Central memory CD8-positive, alpha-beta T cell (primary cell): ENCODE measurements at regions not wholly inside any gene's neighbourhood (a gene's known extent, or its start where the extent isn't known, plus 50 kb on each side); places are given as distances from the start of the nearest gene placed in this dataset.
"Not testable (repeated sequence)": the region's sequence is repeated elsewhere in the genome, so short reads cannot be mapped to it uniquely, and the experiment has no call there.

Experiments
- ATAC-seq: fragments of 150-1000 bp; cut with Tn5 transposase; replicated peaks from 2 replicates; pipeline ENCODE4 v1.10.0; 2022; ENCODE audit warnings: mild to moderate bottlenecking, moderate FRiP score, moderate number of reproducible peaks; ENCODE audit not compliant: poor library complexity, severe bottlenecking; ENCODE audit errors: extremely low read depth
- DNase-seq, 2 donors: peaks; one replicate each; pipeline ENCODE4 v3.0.0; 2021; ENCODE audit warnings: low spot score in 2 of 2
- H3K27ac Mint-ChIP-seq: one replicate; pipeline ENCODE4 v1.8.0; 2022; ENCODE audit warnings: low read depth, mild to moderate bottlenecking, moderate library complexity, mixed read lengths
- H3K27me3 Mint-ChIP-seq: one replicate; pipeline ENCODE4 v1.8.0; 2022; ENCODE audit warnings: mixed read lengths
- H3K36me3 Mint-ChIP-seq: one replicate; pipeline ENCODE4 v1.8.0; 2022; ENCODE audit warnings: mild to moderate bottlenecking, moderate library complexity, mixed read lengths; ENCODE audit not compliant: insufficient read depth
- H3K4me1 Mint-ChIP-seq: one replicate; pipeline ENCODE4 v1.8.0; 2022; ENCODE audit warnings: mixed read lengths
- H3K4me3 Mint-ChIP-seq: one replicate; pipeline ENCODE4 v1.8.0; 2022; ENCODE audit warnings: mild to moderate bottlenecking, moderate library complexity, mixed read lengths
- H3K9me3 Mint-ChIP-seq: one replicate; pipeline ENCODE4 v1.8.0; 2022; ENCODE audit warnings: mixed read lengths

- DNase-seq, result no peak
- H3K27me3 Mint-ChIP-seq, result no peaks in the 10 kb centered on the region
- H3K4me3 Mint-ChIP-seq, result no peak overlapping the region
- H3K36me3 Mint-ChIP-seq, result no peaks in the 10 kb centered on the region
- H3K9me3 Mint-ChIP-seq, result no peaks in the 10 kb centered on the region
- no peaks in the 10 kb centered on the region for H3K4me1 Mint-ChIP-seq
- H3K27ac Mint-ChIP-seq, result no peak overlapping the region
- no peak for ATAC-seq
Observed at GRCh38 chr7:32779167-32779566, 112.4 kb downstream of the KBTBD2 start.

DNA sequence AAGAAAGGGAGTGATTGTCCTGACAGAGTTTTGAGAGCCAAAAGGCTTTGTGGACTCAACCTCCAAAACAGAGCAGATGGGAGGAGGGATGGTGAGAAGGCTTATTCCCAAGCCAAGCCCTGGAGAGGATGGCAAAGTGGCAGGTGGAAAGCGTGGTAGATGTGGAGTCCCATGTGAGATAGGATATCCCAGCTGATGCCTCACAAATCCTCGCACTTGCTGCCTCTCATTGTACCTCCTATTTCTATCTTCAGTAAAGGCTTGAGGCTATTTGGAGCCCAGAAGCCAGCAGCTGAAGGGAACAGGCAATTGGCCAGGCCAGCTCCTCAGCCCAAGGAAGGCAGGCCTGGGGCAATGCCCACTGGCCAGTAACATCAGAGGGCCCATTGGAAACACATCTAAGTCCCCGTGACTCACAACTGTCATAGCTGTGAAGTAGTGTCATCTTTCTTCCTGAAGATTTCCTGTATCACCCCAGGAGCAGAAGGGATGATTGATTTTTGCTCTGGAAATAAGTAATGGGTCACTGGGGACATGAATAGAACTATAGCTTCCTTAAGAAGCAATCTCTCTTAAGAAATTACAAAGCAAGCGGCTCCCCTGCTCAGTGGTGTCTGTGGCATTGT is 114.4 kb downstream of the KBTBD2 start:
- peaks cover 13% of the 10 kb centered on the region for H3K27me3 Mint-ChIP-seq
- not testable (repeated sequence) for H3K9me3 Mint-ChIP-seq, H3K4me1 Mint-ChIP-seq, H3K4me3 Mint-ChIP-seq, H3K27ac Mint-ChIP-seq, DNase-seq, H3K36me3 Mint-ChIP-seq, ATAC-seq

DNA sequence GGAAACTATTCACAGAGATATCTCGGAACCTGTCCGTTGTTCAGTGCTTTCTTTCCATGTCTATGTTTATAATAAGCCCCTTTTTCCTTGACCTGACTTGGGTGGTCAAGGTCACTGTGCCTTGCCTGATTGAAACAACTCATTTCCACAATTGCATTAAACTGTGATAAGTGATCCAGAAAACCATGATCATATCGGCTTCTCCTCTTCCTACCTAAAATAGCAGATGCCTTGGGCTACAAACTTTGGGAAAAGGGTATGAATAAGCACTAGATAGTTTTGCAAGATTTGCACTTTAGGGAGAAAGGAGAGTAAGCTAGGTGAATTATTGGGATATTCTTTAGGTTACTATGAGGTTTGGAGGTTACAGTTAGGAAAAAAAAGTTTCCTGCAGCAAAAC is 115.2 kb downstream of the KBTBD2 start:
- H3K4me1 Mint-ChIP-seq, ATAC-seq, H3K9me3 Mint-ChIP-seq, DNase-seq, H3K27ac Mint-ChIP-seq, H3K36me3 Mint-ChIP-seq, H3K4me3 Mint-ChIP-seq: not testable (repeated sequence)
- peaks cover 21% of the 10 kb centered on the region for H3K27me3 Mint-ChIP-seq

DNA sequence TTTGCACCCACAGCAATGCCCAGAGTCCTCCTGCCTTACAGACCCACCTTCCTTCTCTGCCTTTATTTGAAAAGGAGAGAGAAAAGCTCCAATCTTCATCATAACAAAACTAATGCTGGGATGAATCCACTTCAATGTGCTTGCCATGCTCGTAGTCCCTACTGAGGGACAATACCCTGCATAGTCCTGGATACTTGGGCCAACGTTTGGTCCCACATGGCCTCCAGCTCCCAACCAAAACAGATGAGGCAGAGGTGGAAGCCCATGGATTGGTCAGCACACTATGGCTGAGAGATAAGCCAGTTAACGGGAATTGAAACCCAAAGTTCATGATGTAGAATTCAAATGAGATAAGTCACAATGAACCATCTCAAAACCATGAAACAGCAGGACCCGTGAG is 115.8 kb downstream of the KBTBD2 start:
- H3K9me3 Mint-ChIP-seq, ATAC-seq, H3K27ac Mint-ChIP-seq, H3K36me3 Mint-ChIP-seq, DNase-seq, H3K4me1 Mint-ChIP-seq, H3K4me3 Mint-ChIP-seq: not testable (repeated sequence)
- H3K27me3 Mint-ChIP-seq, result peaks cover 25% of the 10 kb centered on the region

DNA sequence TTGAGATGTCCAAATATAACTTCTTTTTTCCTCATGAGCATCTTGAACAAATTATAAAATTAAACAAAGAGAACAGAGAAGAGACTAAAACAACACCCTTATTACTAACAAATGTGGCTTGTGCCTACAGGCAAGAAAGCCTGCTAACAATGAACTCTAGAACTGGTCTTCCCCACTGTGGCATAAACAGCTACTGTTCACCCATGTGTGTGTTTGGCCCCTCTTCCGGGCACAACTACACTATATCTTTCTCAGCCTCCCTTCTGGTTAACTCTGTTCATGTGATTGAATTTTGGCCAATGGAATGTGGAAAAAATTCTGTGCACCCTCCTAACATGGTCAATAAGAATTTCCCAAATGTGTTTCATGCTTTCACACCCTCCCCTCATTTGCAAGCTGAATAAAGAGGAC is 117.0 kb downstream of the KBTBD2 start:
- Mint-ChIP-seq H3K9me3 (no peaks in the 10 kb centered on the region), H3K27ac (no peak overlapping the region), H3K4me3 (no peak overlapping the region), H3K4me1 (no peaks in the 10 kb centered on the region), H3K36me3 (no peaks in the 10 kb centered on the region), H3K27me3 (peaks cover 28% of the 10 kb centered on the region)
- ATAC-seq (no peak), DNase-seq (no peak)

GRCh38 chr7:32768866-32769510 is 122.6 kb downstream of the KBTBD2 start:
- DNase-seq, H3K4me1 Mint-ChIP-seq, H3K27ac Mint-ChIP-seq, H3K4me3 Mint-ChIP-seq, H3K36me3 Mint-ChIP-seq, H3K9me3 Mint-ChIP-seq, ATAC-seq: not testable (repeated sequence)
- H3K27me3 Mint-ChIP-seq, result peaks cover 54% of the 10 kb centered on the region

GRCh38 chr7:32768338-32768737 is 123.2 kb downstream of the KBTBD2 start:
- peaks cover 59% of the 10 kb centered on the region for H3K27me3 Mint-ChIP-seq
- H3K4me3 Mint-ChIP-seq, ATAC-seq, H3K9me3 Mint-ChIP-seq, H3K36me3 Mint-ChIP-seq, DNase-seq, H3K27ac Mint-ChIP-seq, H3K4me1 Mint-ChIP-seq: not testable (repeated sequence)

- DNase-seq, ATAC-seq, H3K27ac Mint-ChIP-seq, H3K36me3 Mint-ChIP-seq, H3K4me3 Mint-ChIP-seq, H3K9me3 Mint-ChIP-seq: not testable (repeated sequence)
- H3K27me3 Mint-ChIP-seq, result peaks cover 62% of the 10 kb centered on the region
- H3K4me1 Mint-ChIP-seq, result peaks cover 11% of the 10 kb centered on the region
Observed at GRCh38 chr7:32765649-32766251, 125.8 kb downstream of the KBTBD2 start.

DNA sequence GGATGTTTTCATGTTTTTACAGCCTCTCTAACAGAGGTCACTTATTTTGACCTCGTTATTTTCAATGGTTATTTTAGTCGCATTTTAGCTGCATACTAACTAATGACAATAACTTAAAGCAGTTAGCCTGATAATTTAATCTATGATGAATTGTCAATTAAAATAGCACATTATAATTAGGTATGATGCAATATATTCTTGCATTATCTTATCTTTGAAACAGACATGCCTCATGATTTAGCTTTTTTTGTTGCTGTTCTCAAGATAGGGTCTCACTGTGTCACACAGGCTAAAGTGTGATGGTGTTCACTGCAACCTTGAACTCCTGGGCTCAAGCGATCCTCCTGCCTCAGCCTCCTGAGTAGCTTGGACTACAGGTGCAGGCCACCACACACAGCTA is 126.4 kb downstream of the KBTBD2 start:
- Mint-ChIP-seq H3K4me3 (no peak overlapping the region), H3K36me3 (no peaks in the 10 kb centered on the region), H3K9me3 (peaks cover 4% of the 10 kb centered on the region), H3K4me1 (peaks cover 11% of the 10 kb centered on the region), H3K27ac (no peak overlapping the region), H3K27me3 (peaks cover 67% of the 10 kb centered on the region)
- DNase-seq (no peak), ATAC-seq (no peak)

- DNase-seq (no peak), ATAC-seq (no peak)
- H3K36me3 Mint-ChIP-seq, result no peaks in the 10 kb centered on the region
- H3K27me3 Mint-ChIP-seq, result peaks cover 57% of the 10 kb centered on the region
- no peak overlapping the region for H3K4me3 Mint-ChIP-seq
- no peak overlapping the region for H3K27ac Mint-ChIP-seq
- H3K9me3 Mint-ChIP-seq, result no peaks in the 10 kb centered on the region
- peaks cover 11% of the 10 kb centered on the region for H3K4me1 Mint-ChIP-seq
Observed at GRCh38 chr7:32762925-32763293, 128.7 kb downstream of the KBTBD2 start.

DNA sequence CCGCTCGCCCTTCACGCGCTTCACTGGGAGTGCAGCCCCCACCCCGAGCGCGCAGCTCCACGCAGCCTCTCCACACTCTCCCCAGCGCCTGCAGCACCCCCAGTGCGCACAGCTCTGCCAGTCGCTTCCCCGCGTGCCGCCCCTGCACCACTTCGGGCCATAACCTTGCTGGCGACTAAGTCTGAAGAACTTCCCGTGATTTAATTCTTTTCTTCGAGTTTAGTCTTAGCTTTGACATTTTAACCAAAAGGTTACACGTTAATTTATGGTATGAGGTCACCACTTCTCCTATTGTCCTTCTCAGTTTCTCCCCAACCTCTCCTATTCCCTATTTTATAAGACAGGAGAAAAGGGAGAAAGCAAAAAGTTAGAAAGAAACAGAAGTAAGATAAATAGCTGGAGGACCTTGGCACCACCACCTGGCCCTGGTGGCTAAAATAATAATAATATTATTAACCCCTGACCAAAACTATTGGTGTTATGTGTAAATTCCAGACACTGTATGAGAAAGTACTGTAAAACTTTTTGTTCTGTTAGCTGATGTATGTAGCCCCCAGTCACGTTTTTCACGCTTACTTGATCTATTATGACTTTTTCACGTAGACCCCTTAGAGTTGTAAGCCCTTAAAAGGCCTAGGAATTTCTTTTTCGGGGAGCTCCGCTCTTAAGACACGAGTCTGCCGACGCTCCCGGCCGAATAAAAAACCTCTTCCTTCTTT is 129.2 kb downstream of the KBTBD2 start:
- H3K4me3 Mint-ChIP-seq, ATAC-seq, H3K36me3 Mint-ChIP-seq, DNase-seq, H3K9me3 Mint-ChIP-seq, H3K27ac Mint-ChIP-seq: not testable (repeated sequence)
- Mint-ChIP-seq H3K27me3 (peaks cover 52% of the 10 kb centered on the region), H3K4me1 (peaks cover 11% of the 10 kb centered on the region)

- H3K27me3 Mint-ChIP-seq, result peaks cover 54% of the 10 kb centered on the region
- DNase-seq (no peak), ATAC-seq (no peak)
- H3K4me1 Mint-ChIP-seq, result peaks cover 11% of the 10 kb centered on the region
- H3K4me3 Mint-ChIP-seq, result no peak overlapping the region
- no peaks in the 10 kb centered on the region for H3K9me3 Mint-ChIP-seq
- no peaks in the 10 kb centered on the region for H3K36me3 Mint-ChIP-seq
- no peak overlapping the region for H3K27ac Mint-ChIP-seq
Observed at GRCh38 chr7:32761451-32762205, 129.9 kb downstream of the KBTBD2 start.
